SKM-1 (cell line): ENCODE measurements at regions not wholly inside any gene's neighbourhood (a gene's known extent, or its start where the extent isn't known, plus 50 kb on each side); places are given as distances from the start of the nearest gene placed in this dataset.

ENCODE experiments used
- DNase-seq: peaks from one replicate; lab custom pipeline; 2025; ENCODE audit not compliant: unreplicated experiment; lab: John Stamatoyannopoulos, UW

DNA sequence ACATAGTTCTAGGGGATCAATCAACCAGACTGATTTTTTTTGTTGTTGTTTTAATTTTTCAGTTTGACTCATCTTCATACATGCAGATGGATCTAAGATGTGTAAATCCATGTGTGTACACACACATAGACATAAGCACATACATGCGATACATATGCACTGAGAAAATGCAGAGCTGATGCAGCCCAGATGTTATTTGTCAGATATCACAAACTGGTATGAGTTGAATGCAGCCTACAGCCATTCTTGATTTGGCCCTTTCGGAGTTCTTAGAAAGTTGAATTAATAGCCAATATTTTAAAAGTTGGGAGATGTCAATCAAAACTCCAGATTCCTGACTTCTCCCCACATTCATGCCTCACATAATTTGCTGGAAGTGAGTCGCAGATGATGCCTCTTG is 180.4 kb downstream of the SPATA18 start:
- no peak for DNase-seq

- no peak for DNase-seq
Observed at GRCh38 chr4:52234561-52235440, 183.7 kb downstream of the SPATA18 start.

GRCh38 chr4:52235552-52236201 is 184.6 kb downstream of the SPATA18 start:
- no peak for DNase-seq

- no peak for DNase-seq
Observed at GRCh38 chr4:52241916-52242315, 190.8 kb downstream of the SPATA18 start.

DNA sequence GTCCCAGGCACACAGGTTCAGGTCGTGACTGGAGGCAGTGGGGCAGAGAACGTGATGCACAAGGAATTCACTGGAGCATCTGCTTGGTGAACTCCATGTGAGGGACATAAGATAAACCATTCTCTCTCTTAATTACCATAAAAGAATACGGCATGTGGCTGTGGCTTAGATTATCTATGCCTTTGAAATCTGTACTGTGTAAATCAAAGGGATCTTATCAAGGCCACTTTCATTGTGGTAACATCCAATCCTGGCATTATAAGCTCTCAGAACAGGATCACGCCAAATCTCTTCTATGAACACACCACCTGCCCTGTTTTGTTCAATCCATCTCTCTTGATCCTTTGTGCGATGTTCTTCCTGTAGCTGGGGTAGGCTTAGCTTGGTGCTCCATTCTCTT is 192.3 kb downstream of the SPATA18 start:
- DNase-seq, result no peak

DNA sequence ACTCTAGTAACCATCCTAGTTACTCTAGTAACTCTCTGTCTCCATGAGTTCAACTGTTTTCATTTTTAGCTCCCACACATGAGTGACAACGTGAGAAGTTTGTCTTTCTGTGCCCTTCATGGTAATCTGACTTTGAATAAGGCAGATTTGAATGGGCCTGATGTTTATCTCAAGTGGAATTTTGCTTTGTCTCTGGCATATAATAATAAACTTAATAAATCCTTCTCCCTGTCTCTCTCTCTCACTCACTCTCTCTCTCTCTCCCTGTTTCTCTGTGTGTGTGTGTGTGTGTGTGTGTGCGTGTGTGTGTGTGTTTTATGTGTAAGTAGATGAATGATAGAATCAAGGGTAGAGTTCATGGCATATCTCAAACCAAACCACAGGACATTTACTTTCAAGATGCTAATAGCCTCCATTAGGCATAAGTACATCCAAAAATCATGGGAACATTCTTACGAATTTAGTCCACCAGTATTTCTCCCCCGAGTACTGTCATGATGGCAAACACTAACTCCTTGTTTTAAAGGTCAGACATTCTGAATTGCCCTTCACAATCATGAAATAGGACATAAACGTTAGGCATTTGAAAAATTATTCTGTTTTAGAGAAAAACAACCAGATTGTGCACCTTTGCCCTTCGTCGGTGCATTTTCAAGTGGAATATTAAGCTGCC is 193.1 kb downstream of the SPATA18 start:
- no peak for DNase-seq

DNA sequence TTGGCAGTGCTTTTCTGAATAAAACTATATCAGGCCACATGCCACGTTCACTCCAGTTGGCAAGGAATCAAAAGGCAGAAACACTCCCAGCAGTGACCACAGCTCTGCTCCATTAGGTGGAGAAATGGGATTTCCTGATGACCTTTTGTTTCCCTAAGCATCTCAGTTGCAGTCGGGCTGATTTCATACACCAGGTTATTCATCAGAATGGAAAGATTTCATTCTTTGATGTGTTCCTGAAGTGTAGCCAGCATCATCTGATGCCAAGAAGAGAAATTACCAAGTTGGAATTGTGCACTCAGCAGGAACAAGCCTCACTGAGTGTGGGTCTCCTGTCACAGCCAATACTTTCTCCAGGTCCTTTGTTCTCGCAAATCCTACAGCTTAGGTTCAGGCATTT is 193.7 kb downstream of the SPATA18 start:
- no peak for DNase-seq

- DNase-seq, result no peak
Observed at GRCh38 chr4:52246827-52247226, 195.7 kb downstream of the SPATA18 start.

GRCh38 chr4:52247941-52248340 is 196.8 kb downstream of the SPATA18 start:
- no peak for DNase-seq

- no peak for DNase-seq
Observed at GRCh38 chr4:52248820-52249219, 197.7 kb downstream of the SPATA18 start.

DNA sequence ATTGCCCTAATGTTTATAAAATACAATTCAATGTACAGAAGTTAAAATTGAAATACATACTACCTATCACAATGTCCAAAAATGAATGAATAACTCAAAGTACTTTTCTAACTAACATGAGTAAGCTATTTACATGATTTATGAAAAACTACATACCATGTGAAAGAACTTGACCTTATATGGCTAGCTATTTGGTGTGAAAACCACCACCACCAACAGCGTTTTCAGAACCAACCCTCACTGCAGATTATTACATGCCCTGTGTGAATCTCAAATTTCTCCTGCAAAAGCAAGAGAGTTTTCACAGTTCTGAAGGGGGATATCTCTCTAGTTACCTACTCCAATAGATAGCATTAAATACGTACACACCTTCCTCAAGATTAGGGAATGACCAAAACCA is 198.5 kb downstream of the SPATA18 start:
- DNase-seq, result no peak

GRCh38 chr4:52250154-52250553 is 199.1 kb downstream of the SPATA18 start:
- no peak for DNase-seq

- DNase-seq, result no peak
Observed at GRCh38 chr4:52251864-52252263, 200.8 kb downstream of the SPATA18 start.

DNA sequence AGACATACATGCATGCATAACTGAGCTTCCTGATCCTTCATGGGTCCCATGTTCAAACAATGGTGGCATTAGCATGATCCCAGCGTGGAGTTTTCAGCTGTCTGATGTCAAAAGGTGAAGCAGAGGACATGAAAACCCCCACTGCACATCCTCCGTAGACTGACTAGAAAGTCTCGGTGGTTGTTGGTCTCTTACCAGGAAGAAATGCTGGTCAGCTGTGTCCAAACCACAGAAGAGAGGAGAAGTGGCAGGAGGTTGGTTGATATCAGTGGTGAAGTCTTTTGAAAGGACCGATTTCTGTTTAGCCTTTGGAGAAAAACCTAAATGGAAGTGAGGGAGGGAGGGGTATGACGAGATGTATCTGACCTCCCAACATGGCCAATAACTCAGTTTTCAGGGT is 201.9 kb downstream of the SPATA18 start:
- DNase-seq, result no peak

GRCh38 chr4:52256522-52256921 is 205.4 kb downstream of the SPATA18 start:
- no peak for DNase-seq

GRCh38 chr4:52259978-52260377 is 208.9 kb downstream of the SPATA18 start:
- no peak for DNase-seq

DNA sequence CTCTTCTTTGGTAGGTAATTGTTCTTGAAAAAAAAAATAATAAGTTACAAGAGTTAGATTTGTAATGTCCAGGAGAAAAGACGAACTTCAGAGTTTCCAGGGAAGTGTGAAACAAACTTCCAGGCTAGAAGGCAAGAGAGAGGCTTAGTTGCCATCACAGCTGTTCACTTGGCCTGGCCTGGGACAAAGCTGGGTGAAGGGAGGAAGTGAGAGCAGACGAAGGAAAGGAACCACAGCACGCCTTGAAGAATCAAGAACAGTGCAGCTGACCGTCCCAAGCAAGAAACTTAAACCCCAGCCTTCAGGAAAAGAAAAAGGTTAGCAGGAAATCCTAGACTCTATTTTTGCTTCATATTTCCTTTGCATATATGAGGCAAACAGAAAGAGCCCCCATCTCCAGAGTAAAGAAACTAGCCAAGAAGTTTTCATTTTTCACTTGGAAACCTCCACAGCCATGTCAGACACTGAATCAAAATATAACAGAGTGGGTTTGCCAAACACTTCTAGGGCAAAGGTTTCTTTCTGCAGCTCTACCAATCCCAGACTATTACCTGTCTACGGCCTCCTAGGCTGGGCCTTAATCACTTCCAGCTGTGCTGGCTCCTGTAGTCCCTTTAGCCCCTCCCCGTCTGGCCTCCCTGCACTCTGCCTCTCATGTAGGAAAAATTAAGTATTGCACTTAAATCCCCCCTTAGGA is 209.6 kb downstream of the SPATA18 start:
- no peak for DNase-seq

DNA sequence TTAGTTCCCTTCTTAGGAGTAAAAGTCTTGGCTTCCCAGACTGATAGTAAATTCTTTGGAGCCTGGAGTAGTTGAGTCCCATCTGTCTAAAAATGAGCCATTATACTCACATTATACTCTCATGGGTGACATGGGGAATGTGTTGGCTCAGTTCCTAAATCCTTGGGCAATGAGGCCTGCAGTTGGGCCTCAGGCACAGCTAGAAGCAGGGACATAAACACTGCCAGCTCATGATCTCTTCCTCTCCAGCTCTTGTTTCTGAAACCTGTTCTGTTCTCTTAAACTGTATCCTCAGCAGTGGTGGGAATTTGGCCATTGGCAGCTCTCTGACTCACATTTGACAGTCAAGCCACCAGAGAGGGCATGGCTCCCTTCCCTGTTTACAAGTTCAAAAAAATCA is 212.5 kb downstream of the SPATA18 start:
- DNase-seq, result no peak

DNA sequence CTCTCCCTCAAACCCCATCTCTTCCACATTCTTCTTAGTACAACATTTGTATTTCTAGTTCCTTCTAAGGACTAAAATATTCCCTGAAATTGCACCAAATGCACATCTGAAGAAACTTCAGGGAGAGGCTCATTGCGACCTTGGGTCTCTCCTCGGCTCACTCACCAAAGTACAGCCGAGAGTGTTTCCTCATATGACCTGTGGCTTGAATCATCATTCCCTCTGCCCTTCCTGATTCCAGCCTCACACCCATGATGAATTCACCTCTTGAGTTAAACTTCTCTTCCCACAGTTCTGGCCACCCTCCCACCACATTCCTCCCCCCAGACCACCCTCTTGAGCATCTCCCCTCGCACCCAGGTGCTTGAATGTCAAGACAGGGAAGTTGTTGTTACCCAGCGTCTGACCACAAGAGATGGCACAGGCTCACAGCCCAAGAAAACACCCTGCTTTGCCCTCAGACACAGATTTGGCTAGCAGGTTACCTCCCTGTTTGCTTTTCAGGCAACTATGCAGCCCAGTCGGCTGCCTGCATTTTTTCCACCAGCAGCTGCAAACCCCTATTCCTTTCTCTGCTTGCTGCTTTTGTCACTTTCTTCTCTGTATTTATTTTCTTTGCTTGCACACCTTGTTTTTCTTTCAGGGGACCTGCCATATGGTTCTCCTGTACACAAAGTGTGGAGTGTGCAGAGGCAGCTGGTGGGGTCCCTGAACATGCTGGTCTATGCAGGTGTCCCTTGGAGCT is 214.8 kb downstream of the SPATA18 start:
- no peak for DNase-seq

DNA sequence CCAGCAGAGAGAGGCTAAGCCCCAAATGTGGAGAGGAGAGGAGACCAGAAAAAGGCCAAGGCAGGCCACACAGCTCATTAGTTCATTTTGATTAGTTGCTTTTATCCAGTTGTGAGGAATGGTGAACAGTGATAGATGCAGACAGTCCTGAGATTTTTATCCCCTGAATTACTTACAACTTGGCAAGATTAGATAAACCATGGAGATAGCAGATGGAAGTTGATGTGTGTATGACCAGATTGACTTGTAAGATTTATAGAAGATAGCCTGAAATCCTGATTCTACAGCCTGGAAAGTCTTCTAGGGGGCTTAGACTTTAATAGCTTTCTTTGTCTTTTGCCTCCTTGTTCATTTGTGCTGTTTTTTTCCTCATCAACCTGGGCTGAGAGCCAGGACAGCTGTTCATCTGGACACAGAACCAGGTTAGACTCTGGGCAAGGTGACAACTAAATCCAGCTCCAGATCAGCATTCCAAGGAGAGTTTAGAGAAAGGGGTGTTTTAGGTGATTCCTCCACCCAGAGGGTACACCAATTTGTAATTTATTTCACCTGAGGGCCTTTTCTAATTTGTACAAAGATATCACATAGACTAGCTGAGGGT is 215.5 kb downstream of the SPATA18 start:
- no peak for DNase-seq
